ENCODE measurements at regions not wholly inside any gene's neighbourhood (a gene's known extent, or its start where the extent isn't known, plus 50 kb on each side); places are given as distances from the start of the nearest gene placed in this dataset.

GRCh38 chr3:135490219-135490915, 475.2 kb upstream of the PPP2R3A start:
- no peak for FAIRE-seq

DNA sequence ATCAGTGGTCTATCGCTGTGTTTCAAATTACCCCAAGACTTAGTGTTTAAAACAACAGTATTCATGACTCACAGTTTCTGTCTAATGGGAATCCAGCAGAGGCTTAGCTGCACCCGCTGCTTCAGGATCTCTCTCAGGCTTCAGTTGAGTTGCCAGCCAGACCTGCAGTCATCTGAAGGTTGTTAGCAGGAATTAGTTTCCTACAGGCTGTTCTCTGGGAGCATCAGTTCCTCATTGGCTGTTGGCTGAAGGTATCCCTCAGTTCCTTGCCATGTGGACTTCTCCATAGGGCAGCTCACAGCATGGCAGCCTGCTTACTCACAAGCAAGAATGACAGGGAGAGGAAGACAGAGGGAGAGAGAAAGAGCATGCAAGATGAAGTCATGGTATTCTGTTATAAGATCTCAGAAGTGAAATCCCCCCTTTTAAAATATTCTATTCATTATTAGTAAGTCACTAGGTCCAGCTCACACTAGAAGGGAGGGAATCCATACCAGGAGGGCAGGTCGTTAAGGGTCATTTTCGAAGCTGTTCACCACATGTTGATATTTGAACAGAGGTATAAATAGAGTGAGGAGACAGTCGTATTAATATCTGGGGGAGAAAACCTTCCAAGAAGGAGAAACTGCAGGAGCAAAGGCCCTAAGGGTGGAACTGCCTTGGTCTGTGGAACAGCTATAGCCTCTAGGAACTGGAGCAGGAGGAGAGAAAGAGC, 473.9 kb upstream of the PPP2R3A start:
- no peak for FAIRE-seq

DNA sequence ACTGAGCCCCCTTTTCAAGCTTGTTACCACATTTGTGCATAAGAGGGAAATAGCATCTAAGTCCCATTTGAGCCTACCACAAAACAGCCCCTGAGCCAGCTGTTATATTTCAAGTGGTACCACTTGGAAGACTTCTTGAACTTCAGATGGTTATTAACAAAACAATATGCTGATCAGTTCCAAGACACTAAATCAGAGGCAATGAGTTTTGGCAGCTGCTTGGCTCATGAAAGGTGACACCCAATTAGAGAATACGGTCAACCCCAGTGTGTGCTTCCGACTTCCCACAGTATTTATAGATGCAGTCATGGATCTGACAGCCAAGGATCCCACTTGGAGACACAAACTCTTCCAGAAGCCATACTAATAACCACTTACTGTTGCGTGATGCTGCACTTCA, 469.6 kb upstream of the PPP2R3A start:
- FAIRE-seq: no peak

DNA sequence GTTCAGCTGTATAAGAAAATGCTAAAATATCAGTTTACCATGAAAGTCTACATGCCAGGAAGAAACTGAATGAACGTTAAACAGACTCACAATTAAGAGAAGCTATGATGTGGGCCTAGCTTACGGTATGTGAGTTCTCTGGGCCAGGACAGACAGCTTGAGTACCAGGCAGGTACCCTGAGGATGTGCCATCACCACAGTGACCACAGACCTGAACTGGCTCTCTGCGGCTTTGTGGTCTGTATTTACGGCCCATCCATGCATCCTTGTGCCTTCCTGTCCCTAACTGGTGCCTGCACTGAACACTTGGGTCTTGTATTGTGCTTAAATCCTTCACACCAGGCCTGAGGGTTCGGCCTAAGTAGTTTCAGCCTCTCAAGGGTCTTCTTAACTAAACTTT, 467.5 kb upstream of the PPP2R3A start:
- FAIRE-seq: no peak

GRCh38 chr3:135499426-135499825, 466.1 kb upstream of the PPP2R3A start:
- no peak for FAIRE-seq

DNA sequence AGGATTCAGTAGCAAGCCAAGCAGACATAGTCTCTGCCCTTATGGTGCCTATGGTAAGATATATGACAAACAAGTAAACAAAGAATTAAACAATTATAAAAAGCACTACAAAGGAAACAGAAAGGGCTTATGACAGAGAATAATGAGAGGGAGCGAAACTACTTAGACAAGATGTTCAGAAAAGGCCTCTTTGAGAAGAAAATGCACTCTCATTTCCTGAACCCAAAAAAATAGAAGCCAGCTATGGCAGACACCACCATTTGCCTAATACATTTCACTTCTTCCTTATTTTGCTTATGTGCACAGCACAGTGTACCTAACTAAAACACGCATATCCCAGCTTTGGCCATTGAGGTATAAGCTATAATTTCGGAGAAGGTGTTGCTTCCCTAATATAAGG, 465.5 kb upstream of the PPP2R3A start:
- FAIRE-seq: no peak

GRCh38 chr3:135503065-135503759, 462.3 kb upstream of the PPP2R3A start:
- FAIRE-seq: no peak

DNA sequence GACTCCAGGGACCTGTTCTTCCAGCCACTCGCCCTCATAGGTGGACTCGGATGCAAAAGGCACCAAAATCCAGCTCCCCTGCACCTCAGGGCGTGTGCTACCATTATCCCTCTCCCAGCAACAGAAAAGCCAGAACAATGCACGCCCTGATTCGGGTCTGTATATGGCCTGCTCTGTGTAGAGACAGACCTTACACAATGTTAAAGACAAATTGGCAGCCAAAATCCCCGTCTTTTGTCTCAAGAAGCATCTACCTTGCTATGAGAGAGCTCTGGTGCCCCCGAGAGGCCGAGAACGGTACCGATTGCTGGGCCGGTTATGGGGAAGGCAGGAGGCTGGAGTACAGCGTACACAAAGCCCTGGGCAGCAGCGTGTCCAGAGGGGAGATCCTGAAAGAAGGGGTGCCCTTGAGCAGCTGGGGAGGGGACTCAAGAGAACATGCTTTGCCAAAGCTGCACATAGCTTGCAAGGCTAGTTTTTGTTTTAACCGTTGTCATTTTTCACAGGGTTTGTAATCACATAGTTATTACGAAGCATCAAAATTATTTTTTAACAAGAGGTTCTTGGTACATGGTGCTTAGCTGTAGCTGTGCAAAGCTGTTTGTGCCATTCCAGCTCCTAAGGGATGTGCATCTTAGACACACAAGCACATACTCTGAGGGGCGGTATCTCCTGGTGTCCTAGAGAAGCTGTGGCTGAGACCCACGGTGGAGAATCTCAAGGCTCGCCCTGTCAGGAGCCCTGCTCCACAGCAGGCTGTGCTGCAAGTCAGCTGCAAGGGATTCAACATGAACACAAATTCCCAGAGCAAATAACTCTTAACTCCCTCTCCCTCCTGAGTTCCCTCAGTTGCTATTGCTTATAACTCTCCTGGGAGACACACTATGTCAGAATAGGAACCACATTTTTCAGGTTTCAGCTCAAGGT, 461.5 kb upstream of the PPP2R3A start:
- FAIRE-seq: no peak

- no peak for FAIRE-seq
Measured at GRCh38 chr3:135513106-135514059, 452.1 kb upstream of the PPP2R3A start.

GRCh38 chr3:135514060-135514448, 451.5 kb upstream of the PPP2R3A start:
- FAIRE-seq: no peak

GRCh38 chr3:135516143-135516542, 449.4 kb upstream of the PPP2R3A start:
- no peak for FAIRE-seq

DNA sequence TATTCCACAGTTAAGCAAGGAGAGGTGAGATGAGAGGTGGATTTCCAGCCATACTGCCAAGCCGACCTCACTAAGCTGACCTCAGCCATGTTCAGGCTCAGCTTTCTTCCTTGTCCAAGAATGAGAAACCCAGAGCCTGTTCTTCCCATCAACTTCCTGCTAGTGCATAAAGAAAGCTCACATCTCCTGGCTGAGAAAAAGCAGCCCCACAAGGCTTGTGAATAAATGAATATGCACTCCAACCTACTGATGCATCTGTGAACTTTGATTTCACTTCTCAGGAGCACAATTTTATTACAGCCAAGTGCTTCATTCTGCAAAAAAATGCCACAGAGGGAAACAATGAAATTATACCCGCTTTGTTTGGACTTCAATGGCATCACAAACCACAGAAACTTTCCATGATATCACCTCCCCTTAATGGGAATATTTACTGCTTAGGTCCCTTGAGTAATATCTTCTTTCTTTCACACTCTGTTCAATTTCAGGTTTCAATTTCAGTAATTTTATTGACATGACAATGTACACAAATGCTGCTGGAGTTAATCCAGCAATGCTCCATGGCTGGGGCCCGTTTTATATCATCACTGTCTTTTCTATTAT, 437.0 kb upstream of the PPP2R3A start:
- FAIRE-seq: no peak

- FAIRE-seq: no peak
Measured at GRCh38 chr3:135532021-135532420, 433.5 kb upstream of the PPP2R3A start.

GRCh38 chr3:135538123-135538522, 427.4 kb upstream of the PPP2R3A start:
- no peak for FAIRE-seq

GRCh38 chr3:135539351-135539750, 426.2 kb upstream of the PPP2R3A start:
- FAIRE-seq: no peak

DNA sequence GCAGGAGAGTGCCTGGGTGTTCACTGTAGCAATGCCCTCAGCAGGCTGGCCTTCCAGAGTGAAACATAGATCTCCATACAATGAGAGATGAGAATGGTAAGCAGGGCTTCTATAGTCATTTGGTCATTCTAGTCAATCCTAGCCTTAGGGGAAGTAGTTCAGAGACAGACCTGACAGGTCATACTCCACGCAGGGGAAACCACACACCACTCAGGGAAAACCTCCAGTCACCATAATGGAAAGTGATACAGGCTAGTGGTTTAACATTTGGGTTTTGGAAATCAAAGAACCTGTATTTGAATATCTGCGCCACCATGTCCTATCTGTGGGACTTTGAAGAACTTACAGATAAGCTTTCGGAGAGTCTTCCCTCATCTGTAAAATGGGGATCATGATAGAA, 425.7 kb upstream of the PPP2R3A start:
- no peak for FAIRE-seq

GRCh38 chr3:135549928-135550494, 415.5 kb upstream of the PPP2R3A start:
- no peak for FAIRE-seq

DNA sequence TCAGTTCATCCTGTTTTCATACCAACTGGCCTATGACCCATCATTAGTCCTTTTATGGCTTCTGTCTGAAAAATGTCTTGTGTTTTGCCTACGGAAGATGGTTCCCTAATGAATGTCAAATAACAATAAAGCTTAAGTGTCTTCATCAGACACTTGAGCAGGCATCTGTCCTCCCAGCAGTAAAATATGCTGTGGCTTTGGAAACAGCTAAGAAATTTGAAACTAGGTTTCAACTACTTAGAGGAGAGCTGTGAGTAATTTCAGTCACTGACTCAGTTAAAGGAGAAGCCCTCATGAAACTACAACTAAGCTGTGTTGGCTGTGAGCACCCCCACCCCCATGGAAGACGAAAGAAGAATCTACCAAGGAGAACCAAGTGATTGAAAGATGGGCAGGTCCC, 409.4 kb upstream of the PPP2R3A start:
- FAIRE-seq: no peak

GRCh38 chr3:135558150-135558783, 407.3 kb upstream of the PPP2R3A start:
- no peak for FAIRE-seq

DNA sequence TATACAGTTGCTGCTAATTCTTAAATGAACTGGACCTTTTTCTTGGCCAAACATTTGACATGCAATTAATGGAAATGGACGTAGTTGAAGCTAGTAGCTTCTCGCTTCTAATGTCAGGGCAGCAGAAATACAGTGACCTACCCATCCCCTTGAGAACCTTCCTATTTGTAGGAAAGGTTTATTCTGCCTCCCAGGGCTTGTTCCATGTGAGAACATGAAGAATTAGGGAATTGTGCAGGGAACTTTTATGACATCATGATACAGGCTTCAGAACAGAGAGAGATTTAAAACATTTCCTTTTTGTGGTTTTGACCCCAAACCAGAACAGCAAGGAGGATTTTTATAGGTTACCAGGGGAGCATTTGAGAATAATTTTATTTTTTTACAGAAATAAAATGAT, 406.6 kb upstream of the PPP2R3A start:
- FAIRE-seq: no peak

Measured in TTC549 (cell line).